H9 (cell line): ENCODE measurements at regions not wholly inside any gene's neighbourhood (a gene's known extent, or its start where the extent isn't known, plus 50 kb on each side); places are given as distances from the start of the nearest gene placed in this dataset.

Experiments used
- DNase-seq: peaks from one replicate; pipeline ENCODE4 v3.0.0-alpha.2; 2017
- H2AFZ ChIP-seq: one replicate; pipeline ENCODE4 v1.6.1; 2013; ENCODE audit warnings: mild to moderate bottlenecking, low read length, control low read depth, moderate library complexity
- H2AK5ac ChIP-seq: 2 replicates; pipeline ENCODE4 v1.6.1; 2013; ENCODE audit warnings: low read length, control low read depth, mixed read lengths; ENCODE audit not compliant: insufficient read length
- H2BK120ac ChIP-seq: one replicate; pipeline ENCODE4 v1.6.1; 2013; ENCODE audit warnings: low read depth, mild to moderate bottlenecking, low read length, control low read depth, inconsistent platforms; ENCODE audit not compliant: poor library complexity, severe bottlenecking
- H2BK12ac ChIP-seq: 2 replicates; pipeline ENCODE4 v1.6.1; 2013; ENCODE audit warnings: low read length, control low read depth, mixed read lengths, low read depth; ENCODE audit not compliant: insufficient read length
- H2BK15ac ChIP-seq: 2 replicates; pipeline ENCODE4 v1.6.1; 2013; ENCODE audit warnings: low read depth, low read length, control low read depth
- H2BK20ac ChIP-seq: one replicate; pipeline ENCODE4 v1.6.1; 2013; ENCODE audit warnings: low read depth, mild to moderate bottlenecking, low read length, control low read depth, inconsistent platforms; ENCODE audit not compliant: poor library complexity, severe bottlenecking
- H2BK5ac ChIP-seq: 2 replicates; pipeline ENCODE4 v1.6.1; 2013; ENCODE audit warnings: low read length, control low read depth, mixed read lengths; ENCODE audit not compliant: insufficient read length
- H3K14ac ChIP-seq: 2 replicates; pipeline ENCODE4 v1.6.1; 2013; ENCODE audit warnings: low read length, control low read depth; ENCODE audit not compliant: insufficient read depth
- H3K18ac ChIP-seq: 2 replicates; pipeline ENCODE4 v1.6.1; 2013; ENCODE audit warnings: low read depth, mild to moderate bottlenecking, mixed read lengths, low read length, control low read depth; ENCODE audit not compliant: insufficient read length
- H3K23ac ChIP-seq: 2 replicates; pipeline ENCODE4 v1.6.1; 2013; ENCODE audit warnings: low read length, control low read depth, mixed read lengths, low read depth; ENCODE audit not compliant: insufficient read length
- H3K23me2 ChIP-seq: 2 replicates; pipeline ENCODE4 v1.6.1; 2013; ENCODE audit warnings: low read depth, mild to moderate bottlenecking, mixed read lengths, low read length, control low read depth; ENCODE audit not compliant: insufficient read length, poor library complexity, severe bottlenecking
- H3K27ac ChIP-seq: 2 replicates; pipeline ENCODE4 v1.5.1; 2013; ENCODE audit warnings: low read length, control low read depth, mixed read lengths, low read depth; ENCODE audit not compliant: insufficient read length
- H3K27me3 ChIP-seq: 2 replicates; pipeline ENCODE4 v1.6.1; 2013; ENCODE audit warnings: low read length, control low read depth, inconsistent platforms; ENCODE audit not compliant: insufficient read depth
- H3K4ac ChIP-seq: 2 replicates; pipeline ENCODE4 v1.6.1; 2013; ENCODE audit warnings: low read depth, mild to moderate bottlenecking, control low read depth, inconsistent platforms, low read length, moderate library complexity
- H3K4me1 ChIP-seq: 2 replicates; pipeline ENCODE4 v1.6.1; 2013; ENCODE audit warnings: low read length, control low read depth, inconsistent platforms; ENCODE audit not compliant: insufficient read depth
- H3K4me2 ChIP-seq: 2 replicates; pipeline ENCODE4 v1.6.1; 2013; ENCODE audit warnings: low read length, control low read depth, mixed read lengths; ENCODE audit not compliant: insufficient read length, insufficient read depth
- H3K56ac ChIP-seq: 2 replicates; pipeline ENCODE4 v1.6.1; 2013; ENCODE audit warnings: low read depth, mild to moderate bottlenecking, mixed read lengths, low read length, control low read depth; ENCODE audit not compliant: insufficient read length
- H3K79me1 ChIP-seq: 2 replicates; pipeline ENCODE4 v1.6.1; 2013; ENCODE audit warnings: low read depth, mild to moderate bottlenecking, moderate library complexity, low read length, control low read depth, inconsistent platforms; ENCODE audit not compliant: insufficient read depth, poor library complexity, severe bottlenecking
- H3K79me2 ChIP-seq: 2 replicates; pipeline ENCODE4 v1.6.1; 2013; ENCODE audit warnings: low read length, control low read depth, inconsistent platforms; ENCODE audit not compliant: insufficient read depth
- H3K9ac ChIP-seq: 2 replicates; pipeline ENCODE4 v1.6.1; 2013; ENCODE audit warnings: low read length, control low read depth, mixed read lengths; ENCODE audit not compliant: insufficient read length; ENCODE audit errors: extremely low read depth
- H3K9me3 ChIP-seq: one replicate; pipeline ENCODE4 v1.6.1; 2013; ENCODE audit warnings: low read depth, low read length, inconsistent platforms; ENCODE audit not compliant: control insufficient read depth
- H3T11ph ChIP-seq: one replicate; pipeline ENCODE4 v1.6.1; 2013; ENCODE audit warnings: mild to moderate bottlenecking, low read length, control low read depth, inconsistent platforms
- H4K20me1 ChIP-seq: one replicate; pipeline ENCODE4 v1.6.1; 2013; ENCODE audit not compliant: control insufficient read depth, insufficient read length, insufficient read depth
- H4K5ac ChIP-seq: 2 replicates; pipeline ENCODE4 v1.6.1; 2013; ENCODE audit warnings: low read depth, mild to moderate bottlenecking, mixed read lengths, low read length, control low read depth; ENCODE audit not compliant: insufficient read length
- H4K8ac ChIP-seq: replicated peaks from 2 replicates; pipeline ENCODE4 v1.6.1; 2013; ENCODE audit warnings: low read length, control low read depth, mixed read lengths, low read depth; ENCODE audit not compliant: insufficient read length
- H4K91ac ChIP-seq: 2 replicates; pipeline ENCODE4 v1.6.1; 2013; ENCODE audit warnings: low read depth, mild to moderate bottlenecking, moderate library complexity, mixed read lengths, low read length, control low read depth; ENCODE audit not compliant: insufficient read length
- H3K27ac Mint-ChIP-seq, 3 experiments: 2 replicates in 2 of 3; 3 replicates in 1 of 3; pipeline ENCODE4 v1.8.0; 2020 to 2021; ENCODE audit warnings: mixed read lengths in 3 of 3, mild to moderate bottlenecking in 1 of 3, moderate library complexity in 1 of 3
- H3K27me3 Mint-ChIP-seq: 2 replicates; pipeline ENCODE4 v1.8.0; 2021; ENCODE audit warnings: low read depth, mild to moderate bottlenecking, moderate library complexity, mixed read lengths
- H3K36me3 Mint-ChIP-seq, 3 experiments: 2 replicates in 2 of 3; 3 replicates in 1 of 3; pipeline ENCODE4 v1.8.0; 2020 to 2021; ENCODE audit warnings: low read depth in 3 of 3, mixed read lengths in 3 of 3; ENCODE audit not compliant: insufficient read depth in 1 of 3
- H3K4me1 Mint-ChIP-seq, 2 experiments: 2 replicates each; pipeline ENCODE4 v1.8.0; 2020; ENCODE audit warnings: mixed read lengths in 2 of 2
- H3K4me3 Mint-ChIP-seq, 2 experiments: 2 replicates in 1 of 2; 3 replicates in 1 of 2; pipeline ENCODE4 v1.8.0; 2020 to 2021; ENCODE audit warnings: mild to moderate bottlenecking in 2 of 2, mixed read lengths in 2 of 2, moderate library complexity in 1 of 2
- H3K9me3 Mint-ChIP-seq, 2 experiments: 2 replicates in 1 of 2; 3 replicates in 1 of 2; pipeline ENCODE4 v1.8.0; 2020; ENCODE audit warnings: mild to moderate bottlenecking in 2 of 2, mixed read lengths in 2 of 2, moderate library complexity in 1 of 2
- CTCF ChIP-seq: fragments of 200-600 bp; sonication (generic); conservative IDR thresholded peaks from 3 replicates; pipeline ENCODE4 v1.8.0; 2021; ENCODE audit warnings: antibody characterized with exemption, mild to moderate bottlenecking
- WGBS: extraction: QIAGEN DNeasy Blood & Tissue Kit; methylation state at CpG from one replicate; pipeline ENCODE4 v1.1.7; 2013; ENCODE audit warnings: missing lambda C conversion rate, low lambda C conversion rate, mixed read lengths; ENCODE audit not compliant: insufficient read length; ENCODE audit errors: extremely low coverage; 5-methylcytosine and 5-hydroxymethylcytosine counted together

- H3K79me1 ChIP-seq = no peaks in the 10 kb centered on the region
- no peak for DNase-seq
Measured at GRCh38 chr7:118615681-118616080, 391.2 kb downstream of the ANKRD7 start.

More at GRCh38 chr7:118615681-118616080, 391.2 kb downstream of the ANKRD7 start:
- no peaks in the 10 kb centered on the region for H3K27me3 Mint-ChIP-seq
- H3K4me3 Mint-ChIP-seq = no peak overlapping the region
- H2AK5ac ChIP-seq = no peak overlapping the region
- no peak overlapping the region for H3K9ac ChIP-seq
- no peak for TF ChIP-seq CTCF
- H3K9me3 ChIP-seq = no peaks in the 10 kb centered on the region
- H3K23me2 ChIP-seq = no peaks in the 10 kb centered on the region
- H3K79me2 ChIP-seq = no peaks in the 10 kb centered on the region
- no peaks in the 10 kb centered on the region for H3K36me3 Mint-ChIP-seq
- no peaks in the 10 kb centered on the region for H4K20me1 ChIP-seq
- H2BK20ac ChIP-seq = no peak overlapping the region
- H2AFZ ChIP-seq = no peak overlapping the region
- H3K4me1 ChIP-seq = no peaks in the 10 kb centered on the region
- no peak overlapping the region for H4K91ac ChIP-seq
- H3K23ac ChIP-seq = no peak overlapping the region
- no peak overlapping the region for H3K18ac ChIP-seq
- no peak overlapping the region for H3T11ph ChIP-seq
- no peak overlapping the region for H4K8ac ChIP-seq
- WGBS = no CpG with 5 or more reads among the region's 4 CpGs
- H3K14ac ChIP-seq = no peak overlapping the region
- H3K4ac ChIP-seq = no peak overlapping the region
- no peak overlapping the region for H2BK120ac ChIP-seq
- H3K9me3 Mint-ChIP-seq = no peaks in the 10 kb centered on the region
- H3K27me3 ChIP-seq = no peaks in the 10 kb centered on the region
- no peak overlapping the region for H3K4me2 ChIP-seq
- no peak overlapping the region for H2BK12ac ChIP-seq
- H4K5ac ChIP-seq = no peak overlapping the region
- peaks cover 7 to 8% of the 10 kb centered on the region in 2 experiments for H3K4me1 Mint-ChIP-seq
- no peak overlapping the region for H3K56ac ChIP-seq
- H2BK5ac ChIP-seq = no peak overlapping the region
- no peak overlapping the region for H3K27ac ChIP-seq
- no peak overlapping the region for H2BK15ac ChIP-seq
- H3K27ac Mint-ChIP-seq = no peak overlapping the region
